Panc1 (cell line): ENCODE measurements at regions not wholly inside any gene's neighbourhood (a gene's known extent, or its start where the extent isn't known, plus 50 kb on each side); places are given as distances from the start of the nearest gene placed in this dataset.

Experiments used
- ATAC-seq: fragments of 200-7000 bp; cut with Tn5 transposase; 2 replicates; pipeline ENCODE4 v1.9.1; 2020; ENCODE audit warnings: mild to moderate bottlenecking, moderate library complexity
- BruUV-seq: library from RNA; stranded (reverse); fragments of 400-500 nt; replicated peaks from 2 replicates; lab custom pipeline; 2021; lab: Mats Ljungman, UMichigan
- CTCF ChIA-PET: fragments of 300-600 bp; sonication (Branson Sonifier 250); formaldehyde crosslinking; loops from one replicate; lab custom pipeline; 2022; ENCODE audit warnings: antibody characterized with exemption; lab: Charles Lee
- POLR2A ChIA-PET: fragments of 300-600 bp; sonication (Branson Sonifier 250); formaldehyde crosslinking; loops from one replicate; lab custom pipeline; 2022; ENCODE audit warnings: antibody characterized with exemption; lab: Charles Lee
- DNase-seq: peaks from one replicate; pipeline ENCODE4 v3.0.0-alpha.2; 2010; ENCODE audit warnings: low read depth, low spot score
- H3K27ac ChIP-seq: 2 replicates; pipeline ENCODE4 v1.5.1; 2011; ENCODE audit warnings: mild to moderate bottlenecking, low read length, inconsistent platforms
- H3K27me3 ChIP-seq: fragments of 200-500 bp; sonication (Bioruptor generic); 2 replicates; pipeline ENCODE4 v1.6.0; 2014; ENCODE audit warnings: low read length, inconsistent platforms; ENCODE audit not compliant: control insufficient read depth, insufficient read depth
- H3K36me3 ChIP-seq: fragments of 200-500 bp; sonication (Bioruptor generic); 2 replicates; pipeline ENCODE4 v1.5.1; 2014; ENCODE audit warnings: inconsistent platforms, mild to moderate bottlenecking, low read length, moderate library complexity; ENCODE audit not compliant: control insufficient read depth, insufficient read depth
- H3K4me1 ChIP-seq: 2 replicates; pipeline ENCODE4 v1.5.1; 2011; ENCODE audit warnings: inconsistent platforms, mild to moderate bottlenecking, low read length, moderate library complexity; ENCODE audit not compliant: control insufficient read depth, insufficient read depth
- H3K4me3 ChIP-seq, 2 experiments: 2 replicates each; pipeline ENCODE4 v1.5.1; 2011 to 2012; ENCODE audit warnings: low read depth in 2 of 2, low read length in 2 of 2, mild to moderate bottlenecking in 2 of 2, inconsistent platforms in 1 of 2, moderate library complexity in 1 of 2
- H3K9me3 ChIP-seq: fragments of 200-500 bp; sonication (Bioruptor generic); 2 replicates; pipeline ENCODE4 v1.5.1; 2014; ENCODE audit warnings: low read depth, mild to moderate bottlenecking, inconsistent platforms, low read length, moderate library complexity; ENCODE audit not compliant: control insufficient read depth, insufficient read depth
- POLR2AphosphoS5 ChIP-seq: IDR thresholded peaks from 2 replicates; pipeline ENCODE4 v1.6.1; 2012; ENCODE audit warnings: mild to moderate bottlenecking, low read depth, low read length, moderate library complexity
- SIN3A ChIP-seq: IDR thresholded peaks from 2 replicates; pipeline ENCODE4 v1.6.1; 2012; ENCODE audit warnings: low read depth, mild to moderate bottlenecking, low read length, moderate library complexity, borderline replicate concordance; ENCODE audit not compliant: insufficient read depth
- TCF7L2 ChIP-seq: IDR thresholded peaks from 2 replicates; pipeline ENCODE4 v1.6.1; 2011; ENCODE audit warnings: mild to moderate bottlenecking, low read depth, low read length, inconsistent platforms
- in situ Hi-C: cut with HindIII; loops from 2 replicates; pipeline ENCODE4 v1.10.0; 2016; ENCODE audit warnings: low sequenced_read_pairs, low pct_unique_long_range_greater_than_20kb
- intact Hi-C: fragments of 100-400 bp; cut with micrococcal nuclease; formaldehyde crosslinking; loops from one replicate; pipeline ENCODE4 v1.10.0; 2022; ENCODE audit not compliant: unreplicated experiment
- TF ChIP-seq, protein P1 (sequence below), 2 experiments: IDR thresholded peaks; 2 replicates each; pipeline ENCODE4 v1.6.1; 2011 to 2012; ENCODE audit warnings: low read depth in 2 of 2, control low read depth in 1 of 2, low read length in 1 of 2, mild to moderate bottlenecking in 1 of 2, moderate library complexity in 1 of 2; ENCODE audit not compliant: insufficient read depth in 1 of 2
- TF ChIP-seq, protein P2 (sequence below): fragments of 450-650 bp; IDR thresholded peaks from 2 replicates; pipeline ENCODE4 v1.5.1; 2017; ENCODE audit warnings: mild to moderate bottlenecking

DNA sequence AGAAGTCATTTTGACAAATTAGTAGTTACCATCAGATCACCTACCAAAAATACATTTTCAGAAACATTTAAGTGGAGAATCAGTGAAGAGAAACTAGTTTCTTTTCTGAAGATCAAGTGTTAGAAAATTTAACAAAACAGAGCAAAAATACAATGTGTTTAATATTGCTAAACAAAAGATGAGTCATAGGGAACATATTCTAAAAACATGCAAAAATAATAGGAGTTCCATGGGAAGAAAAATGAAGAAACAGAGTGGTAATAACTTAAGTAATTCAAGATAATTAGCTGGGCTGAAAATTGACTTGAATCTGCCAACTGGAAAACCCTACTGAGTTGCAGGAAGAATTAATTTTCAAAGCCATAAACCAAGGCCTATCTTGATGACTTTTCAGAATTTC is 111.5 kb upstream of the KITLG start:
- POLR2A ChIA-PET: no interaction called here
- intact Hi-C loops: no loop called here
- in situ Hi-C loops: no loop called here

DNA sequence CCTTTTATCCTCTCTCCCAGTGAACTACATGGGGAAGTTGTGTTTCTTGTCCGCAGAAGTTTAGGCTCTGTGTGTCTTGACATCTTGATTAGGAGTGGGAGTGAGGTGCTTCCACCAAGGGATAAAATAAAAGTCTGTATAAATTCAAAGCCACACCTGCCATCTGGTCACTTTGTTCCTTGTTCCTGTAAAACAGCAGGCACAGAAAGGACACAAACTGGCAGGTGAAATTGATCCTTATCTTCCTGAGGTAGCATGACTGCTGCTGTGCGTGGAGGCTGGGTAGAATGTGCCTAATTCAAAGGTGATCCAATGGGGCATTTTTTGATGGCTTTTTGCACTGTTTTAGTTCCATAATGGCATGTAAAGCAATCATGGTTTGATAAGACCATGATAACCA is 104.3 kb upstream of the KITLG start:
- Histone ChIP-seq H3K27ac (no peak overlapping the region), H3K4me1 (no peaks in the 10 kb centered on the region), H3K36me3 (no peaks in the 10 kb centered on the region), H3K27me3 (no peaks in the 10 kb centered on the region), H3K4me3 (no peak overlapping the region), H3K9me3 (no peaks in the 10 kb centered on the region)
- ChIA-PET CTCF (no interaction called here), POLR2A (no interaction called here)
- ATAC-seq (no peak), DNase-seq (no peak)
- intact Hi-C loops: no loop called here
- in situ Hi-C loops: no loop called here
- TF ChIP-seq, protein P1, sequence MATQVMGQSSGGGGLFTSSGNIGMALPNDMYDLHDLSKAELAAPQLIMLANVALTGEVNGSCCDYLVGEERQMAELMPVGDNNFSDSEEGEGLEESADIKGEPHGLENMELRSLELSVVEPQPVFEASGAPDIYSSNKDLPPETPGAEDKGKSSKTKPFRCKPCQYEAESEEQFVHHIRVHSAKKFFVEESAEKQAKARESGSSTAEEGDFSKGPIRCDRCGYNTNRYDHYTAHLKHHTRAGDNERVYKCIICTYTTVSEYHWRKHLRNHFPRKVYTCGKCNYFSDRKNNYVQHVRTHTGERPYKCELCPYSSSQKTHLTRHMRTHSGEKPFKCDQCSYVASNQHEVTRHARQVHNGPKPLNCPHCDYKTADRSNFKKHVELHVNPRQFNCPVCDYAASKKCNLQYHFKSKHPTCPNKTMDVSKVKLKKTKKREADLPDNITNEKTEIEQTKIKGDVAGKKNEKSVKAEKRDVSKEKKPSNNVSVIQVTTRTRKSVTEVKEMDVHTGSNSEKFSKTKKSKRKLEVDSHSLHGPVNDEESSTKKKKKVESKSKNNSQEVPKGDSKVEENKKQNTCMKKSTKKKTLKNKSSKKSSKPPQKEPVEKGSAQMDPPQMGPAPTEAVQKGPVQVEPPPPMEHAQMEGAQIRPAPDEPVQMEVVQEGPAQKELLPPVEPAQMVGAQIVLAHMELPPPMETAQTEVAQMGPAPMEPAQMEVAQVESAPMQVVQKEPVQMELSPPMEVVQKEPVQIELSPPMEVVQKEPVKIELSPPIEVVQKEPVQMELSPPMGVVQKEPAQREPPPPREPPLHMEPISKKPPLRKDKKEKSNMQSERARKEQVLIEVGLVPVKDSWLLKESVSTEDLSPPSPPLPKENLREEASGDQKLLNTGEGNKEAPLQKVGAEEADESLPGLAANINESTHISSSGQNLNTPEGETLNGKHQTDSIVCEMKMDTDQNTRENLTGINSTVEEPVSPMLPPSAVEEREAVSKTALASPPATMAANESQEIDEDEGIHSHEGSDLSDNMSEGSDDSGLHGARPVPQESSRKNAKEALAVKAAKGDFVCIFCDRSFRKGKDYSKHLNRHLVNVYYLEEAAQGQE (IDR thresholded peaks at IDR 0.05; ENCODE audit: insufficient read depth in 1 of 2, low read depth in 2 of 2, low read length in 1 of 2): no peak
- TF ChIP-seq SIN3A: no peak
- TF ChIP-seq TCF7L2: no peak
- no peak for TF ChIP-seq POLR2AphosphoS5
- TF ChIP-seq, protein P2, sequence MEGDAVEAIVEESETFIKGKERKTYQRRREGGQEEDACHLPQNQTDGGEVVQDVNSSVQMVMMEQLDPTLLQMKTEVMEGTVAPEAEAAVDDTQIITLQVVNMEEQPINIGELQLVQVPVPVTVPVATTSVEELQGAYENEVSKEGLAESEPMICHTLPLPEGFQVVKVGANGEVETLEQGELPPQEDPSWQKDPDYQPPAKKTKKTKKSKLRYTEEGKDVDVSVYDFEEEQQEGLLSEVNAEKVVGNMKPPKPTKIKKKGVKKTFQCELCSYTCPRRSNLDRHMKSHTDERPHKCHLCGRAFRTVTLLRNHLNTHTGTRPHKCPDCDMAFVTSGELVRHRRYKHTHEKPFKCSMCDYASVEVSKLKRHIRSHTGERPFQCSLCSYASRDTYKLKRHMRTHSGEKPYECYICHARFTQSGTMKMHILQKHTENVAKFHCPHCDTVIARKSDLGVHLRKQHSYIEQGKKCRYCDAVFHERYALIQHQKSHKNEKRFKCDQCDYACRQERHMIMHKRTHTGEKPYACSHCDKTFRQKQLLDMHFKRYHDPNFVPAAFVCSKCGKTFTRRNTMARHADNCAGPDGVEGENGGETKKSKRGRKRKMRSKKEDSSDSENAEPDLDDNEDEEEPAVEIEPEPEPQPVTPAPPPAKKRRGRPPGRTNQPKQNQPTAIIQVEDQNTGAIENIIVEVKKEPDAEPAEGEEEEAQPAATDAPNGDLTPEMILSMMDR: no peak
- BruUV-seq: no TSS peak

More for the DNA sequence above, 111.5 kb upstream of the KITLG start:
- Histone ChIP-seq H3K9me3 (no peaks in the 10 kb centered on the region), H3K27me3 (no peaks in the 10 kb centered on the region), H3K27ac (no peak overlapping the region), H3K4me3 (no peak overlapping the region), H3K36me3 (no peaks in the 10 kb centered on the region), H3K4me1 (no peaks in the 10 kb centered on the region)
- BruUV-seq: no TSS peak
- ATAC-seq: no peak
- TF ChIP-seq TCF7L2: no peak
- TF ChIP-seq SIN3A: no peak
- TF ChIP-seq, protein P2: no peak
- TF ChIP-seq, protein P1 (IDR thresholded peaks at IDR 0.05; ENCODE audit: insufficient read depth in 1 of 2, low read depth in 2 of 2, low read length in 1 of 2): no peak
- TF ChIP-seq POLR2AphosphoS5: no peak
- CTCF ChIA-PET: no interaction called here
- no peak for DNase-seq
